Fibroblast of lung (primary cell): ENCODE measurements at regions not wholly inside any gene's neighbourhood (a gene's known extent, or its start where the extent isn't known, plus 50 kb on each side); places are given as distances from the start of the nearest gene placed in this dataset.

Source experiments
- CTCF ChIP-seq, 2 donors: IDR thresholded peaks in 1 of 2; conservative IDR thresholded peaks in 1 of 2; 1 replicate in 1 of 2; 2 replicates in 1 of 2; pipeline ENCODE4 v1.5.1; 2011 to 2012; ENCODE audit warnings: low read length in 2 of 2, control low read depth in 1 of 2, inconsistent platforms in 1 of 2, low read depth in 1 of 2, mild to moderate bottlenecking in 1 of 2
- EZH2 ChIP-seq: IDR thresholded peaks from 2 replicates; pipeline ENCODE4 v1.5.1; 2012; ENCODE audit warnings: low read length, control low read depth, mild to moderate bottlenecking; ENCODE audit errors: missing control alignments

DNA sequence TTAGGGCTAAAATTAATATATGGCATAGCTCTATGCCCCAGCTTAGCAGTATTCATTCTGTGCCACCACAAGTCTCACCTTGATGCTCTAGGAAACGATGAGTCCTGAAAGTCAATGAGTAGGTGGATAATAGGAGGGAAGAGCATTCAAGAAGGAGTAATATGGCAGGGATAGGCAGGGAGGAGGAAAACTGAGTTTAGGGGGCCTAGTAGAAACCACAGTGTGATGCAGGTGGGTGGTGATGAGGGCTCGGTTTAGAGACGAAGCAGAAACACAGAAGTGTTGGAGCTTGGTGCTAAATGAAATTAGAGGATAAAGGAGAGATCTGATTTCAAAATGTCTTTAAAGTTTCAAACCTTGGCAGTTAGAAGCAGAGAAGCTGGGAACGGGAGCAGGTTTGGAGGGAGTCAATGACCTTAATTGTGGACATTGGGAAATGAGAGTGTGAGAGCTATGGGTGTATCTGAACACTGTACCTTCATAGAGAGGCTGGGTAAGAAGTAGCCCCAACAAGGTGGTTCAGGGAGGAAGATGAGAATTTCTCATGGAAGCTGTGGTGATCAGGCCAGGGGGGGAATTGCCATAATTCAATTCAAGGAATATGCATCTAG, 144.7 kb upstream of the CPSF6 start:
- TF ChIP-seq CTCF (conservative IDR thresholded peaks at IDR 0.05 in 1 of 2, IDR thresholded peaks at IDR 0.05 in 1 of 2; ENCODE audit: low read depth in 1 of 2, low read length in 2 of 2), result no peak
- TF ChIP-seq EZH2, result no peak
